ENCODE measurements at regions not wholly inside any gene's neighbourhood (a gene's known extent, or its start where the extent isn't known, plus 50 kb on each side); places are given as distances from the start of the nearest gene placed in this dataset.

DNA sequence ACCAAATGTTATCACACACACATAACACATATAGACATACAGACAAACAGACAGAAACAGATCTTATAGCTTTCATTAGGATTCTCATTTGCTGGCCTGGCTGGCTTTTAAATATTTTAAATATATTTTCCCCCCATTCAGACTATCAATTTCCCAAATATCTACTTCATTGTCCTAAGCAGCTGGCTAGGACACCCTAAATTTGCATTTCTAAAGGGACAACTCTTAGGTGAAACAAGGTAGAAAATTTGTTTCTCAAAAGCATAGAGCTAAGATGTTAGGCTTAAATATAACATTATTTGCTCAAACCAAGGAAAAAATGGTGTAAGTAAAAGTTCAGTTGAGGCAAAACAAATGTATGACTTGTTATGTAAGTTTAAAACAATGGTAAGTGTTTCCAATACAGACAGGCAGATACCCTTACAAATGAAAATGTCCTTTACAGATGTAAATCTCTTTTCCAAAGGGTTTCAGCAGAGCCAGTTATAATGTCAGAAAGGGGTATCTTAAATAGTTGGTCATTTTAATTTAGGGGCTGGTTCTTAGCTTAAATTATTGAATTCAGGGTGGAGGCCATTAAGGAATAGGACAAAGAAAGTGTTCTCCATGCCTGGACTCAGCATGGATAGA lies 522.8 kb downstream of the DMRTA1 start:
- CTCF ChIA-PET = interaction anchor here (1.0 kb wide), 1 partner anchor 10 kb away, joined by 3 read pairs; no protein-coding TSS in a partner anchor
- Histone ChIP-seq H4K5ac (ENCODE audit: low read depth, low read length) (no peak overlapping the region), H3K79me1 (ENCODE audit: low read depth in 1 of 2, low read length in 2 of 2) (no peaks in the 10 kb centered on the region), H3K4me3 (ENCODE audit: insufficient read depth, low read depth, low read length) (no peak overlapping the region), H3K23ac (ENCODE audit: low read depth, low read length) (no peak overlapping the region), H3K27me3 (ENCODE audit: control insufficient read depth, insufficient read depth, low read length) (no peaks in the 10 kb centered on the region), H3K9me3 (ENCODE audit: control insufficient read depth, insufficient read depth, low read length) (no peaks in the 10 kb centered on the region), H2BK20ac (ENCODE audit: low read depth, low read length) (no peak overlapping the region), H3K18ac (ENCODE audit: low read depth, low read length) (no peak overlapping the region), H2AK9ac (replicated peaks; ENCODE audit: low read depth, low read length, poor library complexity) (no peak overlapping the region), H3K4me1 (ENCODE audit: control insufficient read depth, insufficient read depth, low read length) (no peaks in the 10 kb centered on the region), H4K91ac (ENCODE audit: insufficient read depth, low read depth, low read length) (no peak overlapping the region), H3K14ac (replicated peaks; ENCODE audit: low read depth, low read length) (no peak overlapping the region), H3K4ac (ENCODE audit: low read depth, low read length) (no peak overlapping the region), H2BK120ac (ENCODE audit: low read depth, low read length) (no peak overlapping the region), H2BK15ac (ENCODE audit: low read depth, low read length) (no peak overlapping the region), H3K27ac (ENCODE audit: insufficient read depth, low read length) (no peak overlapping the region), H2AFZ (replicated peaks; ENCODE audit: low read length, poor library complexity) (no peak overlapping the region), H4K8ac (ENCODE audit: low read depth in 2 of 2, low read length in 2 of 2) (no peak overlapping the region), H4K20me1 (ENCODE audit: insufficient read depth, low read length) (no peaks in the 10 kb centered on the region), H2AK5ac (ENCODE audit: low read depth, low read length) (no peak overlapping the region), H3K9me1 (ENCODE audit: insufficient read depth, low read length) (no peaks in the 10 kb centered on the region), H3K56ac (ENCODE audit: extremely low read depth, insufficient read depth, low read length) (no peak overlapping the region), H3K36me3 (ENCODE audit: control insufficient read depth, insufficient read depth, low read length) (no peaks in the 10 kb centered on the region), H3K9ac (ENCODE audit: low read depth, low read length) (no peak overlapping the region), H3K4me2 (ENCODE audit: low read depth, low read length) (no peak overlapping the region), H2BK5ac (ENCODE audit: low read depth, low read length, poor library complexity, severe bottlenecking) (no peak overlapping the region)
- ATAC-seq (ENCODE audit: low read depth) (no peak), DNase-seq (no peak)
- no TSS peak for BruUV-seq (replicated peaks)
- TF ChIP-seq NFE2L2 (IDR thresholded peaks at IDR 0.05; ENCODE audit: low read depth, low read length) (no peak), SMC3 (IDR thresholded peaks at IDR 0.05; ENCODE audit: low read depth, low read length) (no peak)
- dilution Hi-C loops (cut with HindIII; ENCODE audit: low sequenced_read_pairs, unreplicated experiment) = no loop called here
- intact Hi-C loops (cut with micrococcal nuclease) = no loop called here
- in situ Hi-C loops (cut with MboI; ENCODE audit: low sequenced_read_pairs) = loop anchor here (10.0 kb wide), 1 partner anchor 65 kb away; no protein-coding TSS in a partner anchor
- POLR2A ChIA-PET (ENCODE audit: unreplicated experiment) = no interaction called here

All from IMR-90 (cell line).